GM19351 (cell line): ENCODE measurements at regions not wholly inside any gene's neighbourhood (a gene's known extent, or its start where the extent isn't known, plus 50 kb on each side); places are given as distances from the start of the nearest gene placed in this dataset.

Experiments used
- ATAC-seq: cut with Tn5 transposase; IDR thresholded peaks from one replicate; pipeline ENCODE4 v1.9.1; 2021; ENCODE audit warnings: mild to moderate bottlenecking, moderate library complexity; ENCODE audit not compliant: unreplicated experiment

GRCh38 chr2:41803361-41803760, 244.5 kb upstream of the PKDCC start:
- ATAC-seq: no peak

- no peak for ATAC-seq
Observed at GRCh38 chr2:41806286-41806685, 241.5 kb upstream of the PKDCC start.

- no peak for ATAC-seq
Observed at GRCh38 chr2:41821167-41821566, 226.7 kb upstream of the PKDCC start.

GRCh38 chr2:41826921-41827320, 220.9 kb upstream of the PKDCC start:
- no peak for ATAC-seq

- ATAC-seq: no peak
Observed at GRCh38 chr2:41827354-41827971, 220.4 kb upstream of the PKDCC start.

GRCh38 chr2:41828052-41828643, 219.7 kb upstream of the PKDCC start:
- no peak for ATAC-seq

GRCh38 chr2:41829052-41829451, 218.8 kb upstream of the PKDCC start:
- ATAC-seq: no peak

GRCh38 chr2:41830600-41830999, 217.2 kb upstream of the PKDCC start:
- no peak for ATAC-seq

- no peak for ATAC-seq
Observed at GRCh38 chr2:41832218-41832617, 215.6 kb upstream of the PKDCC start.

GRCh38 chr2:41835401-41835800, 212.4 kb upstream of the PKDCC start:
- no peak for ATAC-seq

GRCh38 chr2:41836948-41837347, 210.9 kb upstream of the PKDCC start:
- no peak for ATAC-seq

GRCh38 chr2:41837610-41838009, 210.2 kb upstream of the PKDCC start:
- no peak for ATAC-seq

- ATAC-seq: peak; percentile 100
Observed at GRCh38 chr2:41840702-41841551, 206.9 kb upstream of the PKDCC start.

- no peak for ATAC-seq
Observed at GRCh38 chr2:41846962-41847361, 200.9 kb upstream of the PKDCC start.

GRCh38 chr2:41847744-41848441, 199.9 kb upstream of the PKDCC start:
- ATAC-seq: no peak

- ATAC-seq: no peak
Observed at GRCh38 chr2:41851554-41851953, 196.3 kb upstream of the PKDCC start.

GRCh38 chr2:41853427-41854191, 194.2 kb upstream of the PKDCC start:
- ATAC-seq: no peak

- no peak for ATAC-seq
Observed at GRCh38 chr2:41854227-41854626, 193.6 kb upstream of the PKDCC start.

- ATAC-seq: no peak
Observed at GRCh38 chr2:41856946-41857345, 190.9 kb upstream of the PKDCC start.

GRCh38 chr2:41859615-41860514, 188.0 kb upstream of the PKDCC start:
- no peak for ATAC-seq
